HG03432 (cell line): ENCODE measurements at regions not wholly inside any gene's neighbourhood (a gene's known extent, or its start where the extent isn't known, plus 50 kb on each side); places are given as distances from the start of the nearest gene placed in this dataset.

Experiments used
- ATAC-seq: cut with Tn5 transposase; IDR thresholded peaks from one replicate; pipeline ENCODE4 v1.9.1; 2021; ENCODE audit warnings: mild to moderate bottlenecking, moderate library complexity; ENCODE audit not compliant: unreplicated experiment

DNA sequence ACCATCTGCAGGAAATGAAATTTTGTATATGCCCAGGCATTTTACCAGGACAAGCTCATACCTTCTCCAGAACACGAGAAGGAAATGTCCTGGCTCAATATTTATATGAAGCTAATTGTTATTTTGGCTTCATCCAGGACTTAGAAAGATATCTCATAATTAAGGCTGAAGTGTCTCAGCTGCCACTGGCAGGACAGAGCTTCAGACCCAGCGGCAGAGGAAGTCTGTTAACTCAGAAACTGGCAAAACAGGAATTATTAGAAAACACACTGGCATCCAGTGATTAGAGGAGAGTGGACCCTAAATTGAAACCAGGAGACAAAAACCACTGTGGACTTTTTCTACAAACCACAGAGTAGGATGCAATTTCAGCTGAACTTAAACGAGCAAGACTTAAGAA lies 329.7 kb downstream of the CYRIA start:
- no peak for ATAC-seq

GRCh38 chr2:16335604-16335930 lies 330.1 kb downstream of the CYRIA start:
- ATAC-seq: no peak

GRCh38 chr2:16334886-16335603 lies 330.6 kb downstream of the CYRIA start:
- ATAC-seq: no peak

- ATAC-seq: no peak
Observed at GRCh38 chr2:16334366-16334765, 331.3 kb downstream of the CYRIA start.

GRCh38 chr2:16333681-16334080 lies 332.0 kb downstream of the CYRIA start:
- no peak for ATAC-seq

GRCh38 chr2:16332681-16333557 lies 332.7 kb downstream of the CYRIA start:
- ATAC-seq: no peak

DNA sequence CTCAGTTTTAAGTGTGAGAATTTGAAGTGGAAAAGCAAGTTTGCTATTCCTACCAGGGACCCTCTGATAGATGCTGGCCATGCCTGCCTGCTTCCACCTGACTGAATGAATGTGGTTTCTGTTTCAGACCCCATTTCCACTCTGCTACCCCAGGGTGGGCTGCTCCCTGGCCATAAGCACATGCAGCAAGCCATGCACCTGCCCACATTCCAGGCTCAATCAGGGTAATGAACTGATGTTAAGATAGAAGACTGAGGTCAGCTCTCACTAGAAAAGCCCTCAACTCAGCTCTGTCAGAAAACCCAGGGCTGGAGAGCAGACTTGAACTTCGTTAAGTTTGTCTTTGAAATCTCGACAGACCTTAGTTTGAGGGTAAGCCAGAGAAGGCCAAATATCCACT lies 333.9 kb downstream of the CYRIA start:
- no peak for ATAC-seq

DNA sequence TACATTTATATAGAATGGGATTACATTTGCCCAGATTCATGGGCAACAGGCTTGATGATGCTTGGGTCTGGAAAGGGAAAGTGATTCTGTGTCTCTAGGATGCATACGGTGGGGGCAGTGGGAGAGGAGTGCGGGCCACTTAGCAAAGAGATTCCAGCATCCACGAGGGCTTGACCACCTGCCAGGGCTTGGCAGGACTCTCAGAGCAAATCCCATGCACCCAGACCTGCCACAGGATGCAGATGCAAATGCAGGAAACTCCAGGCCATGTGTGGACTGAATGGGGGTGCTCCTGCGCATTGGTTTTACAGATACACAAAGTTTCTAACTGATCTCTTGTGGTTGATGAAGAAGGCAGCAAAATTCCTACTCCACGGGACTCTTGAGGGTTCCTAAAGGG lies 334.7 kb downstream of the CYRIA start:
- no peak for ATAC-seq

DNA sequence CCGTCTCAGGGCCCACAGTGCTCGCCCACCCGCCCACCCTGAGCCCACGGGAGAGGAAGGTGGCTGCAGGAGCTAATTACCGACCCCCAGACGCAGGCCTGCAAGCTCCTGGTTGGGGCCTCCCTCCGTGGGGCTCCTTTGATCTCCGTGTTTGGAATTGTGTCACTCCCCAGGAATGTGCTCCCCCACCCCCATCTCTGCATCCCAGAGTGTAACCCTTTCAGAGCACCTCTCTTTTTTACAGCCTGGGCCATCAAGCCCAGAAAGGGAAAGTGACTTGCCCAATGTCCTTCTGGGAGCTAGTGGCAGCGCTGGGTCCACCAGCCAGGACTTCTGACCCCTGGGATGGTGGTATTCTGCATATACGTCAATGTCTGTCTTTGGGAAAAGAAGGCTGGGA lies 335.1 kb downstream of the CYRIA start:
- ATAC-seq: no peak

DNA sequence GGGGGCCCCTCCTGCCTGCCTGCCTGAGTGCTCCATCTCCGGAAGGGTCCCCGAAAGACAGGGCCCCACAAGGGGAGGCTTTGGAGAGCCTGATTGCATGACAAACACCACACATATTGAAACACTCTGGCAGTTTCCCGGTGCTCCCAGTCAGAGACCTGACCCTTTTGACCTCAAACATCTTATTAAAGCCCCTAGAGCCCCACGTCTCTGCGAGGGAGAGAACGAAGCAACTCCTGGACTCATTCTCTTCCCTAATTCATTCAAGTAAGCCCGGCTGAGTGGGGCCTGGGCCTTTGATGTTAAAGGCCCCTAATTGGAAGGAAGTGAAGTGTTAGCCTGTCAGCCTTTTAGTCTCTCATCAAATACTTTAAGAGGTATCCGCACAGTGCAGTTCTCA lies 335.6 kb downstream of the CYRIA start:
- no peak for ATAC-seq

GRCh38 chr2:16329421-16329820 lies 336.2 kb downstream of the CYRIA start:
- no peak for ATAC-seq

DNA sequence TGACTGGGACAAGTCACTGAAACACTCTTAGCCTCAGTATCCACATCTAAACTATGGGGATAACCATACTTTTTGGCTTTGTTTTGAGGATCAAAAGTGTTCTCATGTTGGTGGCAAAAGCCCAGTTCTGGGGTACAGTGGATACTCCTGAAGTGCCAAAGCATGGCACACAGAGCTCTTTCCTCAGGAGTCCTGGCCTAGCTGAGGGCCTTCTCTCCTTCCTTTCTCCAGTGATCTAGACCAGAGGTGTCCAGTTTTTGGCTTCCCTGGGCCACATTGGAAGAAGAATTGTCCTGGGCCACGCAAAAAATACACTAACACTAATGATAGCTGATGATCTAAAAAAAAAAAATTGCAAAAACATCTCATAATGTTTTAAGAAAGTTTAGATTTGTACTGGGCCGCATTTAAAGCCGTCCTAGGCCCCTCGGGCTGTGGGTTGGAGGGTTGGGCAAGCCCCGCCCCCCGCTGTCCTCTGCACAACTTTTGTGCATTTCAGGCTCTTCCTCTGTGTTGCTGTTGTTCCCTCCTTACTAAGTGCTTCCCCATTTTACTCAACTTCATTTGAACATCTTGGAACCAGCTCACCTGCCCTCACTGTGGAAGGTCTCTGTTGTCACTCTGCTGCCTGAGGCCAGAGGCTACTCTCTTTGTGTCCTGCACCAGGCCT lies 337.0 kb downstream of the CYRIA start:
- no peak for ATAC-seq

GRCh38 chr2:16327326-16327725 lies 338.3 kb downstream of the CYRIA start:
- no peak for ATAC-seq

DNA sequence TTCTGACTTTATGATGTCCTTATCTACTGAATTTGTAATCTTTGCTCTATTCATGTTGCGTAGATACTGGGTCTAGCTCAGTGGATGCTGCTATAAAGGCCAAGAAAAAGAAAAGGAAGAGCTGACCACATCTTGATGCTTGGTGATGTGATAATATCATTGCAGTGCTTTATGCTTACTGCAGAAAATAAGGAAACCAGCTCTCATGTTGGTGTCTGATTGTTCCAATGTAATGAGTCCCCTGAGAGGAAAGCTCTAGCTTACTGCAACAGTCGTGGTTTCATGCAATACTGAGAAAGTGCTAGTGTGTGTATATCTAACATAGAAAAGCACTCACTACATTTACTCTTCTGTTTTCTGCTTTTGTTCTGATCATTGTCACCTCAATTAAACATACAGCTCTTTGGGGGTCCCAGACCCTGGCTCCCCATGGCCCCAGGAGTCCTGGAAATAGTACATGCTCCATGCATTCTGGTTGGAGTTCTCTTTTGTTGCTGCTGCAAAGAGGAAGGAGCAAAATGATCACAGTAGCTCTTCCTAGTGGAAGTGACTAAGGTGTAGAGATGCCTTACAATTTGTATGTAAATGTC lies 338.8 kb downstream of the CYRIA start:
- ATAC-seq: no peak

- no peak for ATAC-seq
Observed at GRCh38 chr2:16325976-16326510, 339.6 kb downstream of the CYRIA start.

- no peak for ATAC-seq
Observed at GRCh38 chr2:16325016-16325975, 340.3 kb downstream of the CYRIA start.

GRCh38 chr2:16324544-16324937 lies 341.1 kb downstream of the CYRIA start:
- no peak for ATAC-seq

GRCh38 chr2:16323551-16324543 lies 341.8 kb downstream of the CYRIA start:
- no peak for ATAC-seq

- ATAC-seq: no peak
Observed at GRCh38 chr2:16323126-16323520, 342.5 kb downstream of the CYRIA start.
